Keratinocyte (primary cell): ENCODE measurements at regions not wholly inside any gene's neighbourhood (a gene's known extent, or its start where the extent isn't known, plus 50 kb on each side); places are given as distances from the start of the nearest gene placed in this dataset.

Experiments used
- DNase-seq: peaks from one replicate; pipeline ENCODE4 v3.0.0-alpha.2; 2011; ENCODE audit warnings: low read depth, missing footprints, low spot score
- FAIRE-seq: peaks from 2 replicates; lab custom pipeline; 2011; peaks lifted over from hg19 to GRCh38; lab: Jason Lieb, UNC
- H2AFZ ChIP-seq: 2 replicates; pipeline ENCODE4 v1.6.0; 2012; ENCODE audit warnings: low read length, control low read depth, inconsistent platforms; ENCODE audit not compliant: control insufficient read depth
- H3K27ac ChIP-seq: 2 replicates; pipeline ENCODE4 v1.5.1; 2011; ENCODE audit warnings: low read length; ENCODE audit not compliant: control insufficient read depth, insufficient read depth
- H3K27me3 ChIP-seq: 3 replicates; pipeline ENCODE4 v1.6.0; 2011; ENCODE audit warnings: low read length; ENCODE audit not compliant: control insufficient read depth, insufficient read depth; ENCODE audit errors: extremely low read depth
- H3K36me3 ChIP-seq, 2 experiments: 2 replicates in 1 of 2; 3 replicates in 1 of 2; pipeline ENCODE4 v1.5.1; 2011; ENCODE audit warnings: low read length in 2 of 2, mild to moderate bottlenecking in 1 of 2; ENCODE audit not compliant: control insufficient read depth in 2 of 2, insufficient read depth in 2 of 2; ENCODE audit errors: extremely low read depth in 1 of 2
- H3K4me1 ChIP-seq: 3 replicates; pipeline ENCODE4 v1.5.1; 2011; ENCODE audit warnings: low read length; ENCODE audit not compliant: control insufficient read depth, insufficient read depth; ENCODE audit errors: extremely low read depth
- H3K4me2 ChIP-seq: 3 replicates; pipeline ENCODE4 v1.6.0; 2011; ENCODE audit warnings: low read depth, low read length; ENCODE audit not compliant: control insufficient read depth, insufficient read depth; ENCODE audit errors: extremely low read depth
- H3K4me3 ChIP-seq, 3 experiments: fragments of 200-600 bp in 1 of 3; sonication (generic) in 1 of 3; 2 replicates in 2 of 3; 3 replicates in 1 of 3; pipeline ENCODE4 v1.5.1; 2011 to 2016; ENCODE audit warnings: low read length in 3 of 3, mild to moderate bottlenecking in 3 of 3, control low read depth in 2 of 3, inconsistent platforms in 1 of 3, low read depth in 1 of 3, mixed read lengths in 1 of 3, mixed run types in 1 of 3, moderate library complexity in 1 of 3; ENCODE audit not compliant: control insufficient read depth in 2 of 3, insufficient read depth in 2 of 3; ENCODE audit errors: extremely low read depth in 1 of 3
- H3K79me2 ChIP-seq: 2 replicates; pipeline ENCODE4 v1.6.0; 2012; ENCODE audit warnings: low read length; ENCODE audit not compliant: control insufficient read depth, insufficient read depth
- H3K9ac ChIP-seq: 3 replicates; pipeline ENCODE4 v1.6.0; 2011; ENCODE audit warnings: low read length; ENCODE audit not compliant: control insufficient read depth, insufficient read depth; ENCODE audit errors: extremely low read depth
- H3K9me1 ChIP-seq: 3 replicates; pipeline ENCODE4 v1.6.0; 2011; ENCODE audit warnings: low read length; ENCODE audit not compliant: control insufficient read depth, insufficient read depth; ENCODE audit errors: extremely low read depth
- H3K9me3 ChIP-seq: 2 replicates; pipeline ENCODE4 v1.5.1; 2012; ENCODE audit warnings: low read depth, low read length; ENCODE audit not compliant: control insufficient read depth
- H4K20me1 ChIP-seq: 3 replicates; pipeline ENCODE4 v1.6.0; 2011; ENCODE audit warnings: low read length; ENCODE audit not compliant: control insufficient read depth, insufficient read depth; ENCODE audit errors: extremely low read depth
- EZH2 ChIP-seq: IDR thresholded peaks from one replicate; pipeline ENCODE4 v1.6.1; 2012; ENCODE audit warnings: inconsistent platforms, mild to moderate bottlenecking, low read length, moderate library complexity
- dilution Hi-C: fragments of 300-500 bp; cut with MboI; formaldehyde crosslinking; loops from one replicate; pipeline ENCODE4 v1.7.0; 2020; ENCODE audit warnings: low sequenced_read_pairs; ENCODE audit not compliant: extremely low pct_ligation_motif_present
- TF ChIP-seq, protein P1 (sequence below), 3 experiments: IDR thresholded peaks in 1 of 3; conservative IDR thresholded peaks in 1 of 3; optimal IDR thresholded peaks in 1 of 3; 2 replicates in 2 of 3; 3 replicates in 1 of 3; pipeline versions ENCODE3 to v1.5.1; 2011; ENCODE audit warnings: low read length in 3 of 3, mild to moderate bottlenecking in 3 of 3, moderate library complexity in 2 of 3, control low read depth in 1 of 3, inconsistent platforms in 1 of 3; ENCODE audit not compliant: insufficient read depth in 2 of 3; ENCODE audit errors: extremely low read depth in 1 of 3

DNA sequence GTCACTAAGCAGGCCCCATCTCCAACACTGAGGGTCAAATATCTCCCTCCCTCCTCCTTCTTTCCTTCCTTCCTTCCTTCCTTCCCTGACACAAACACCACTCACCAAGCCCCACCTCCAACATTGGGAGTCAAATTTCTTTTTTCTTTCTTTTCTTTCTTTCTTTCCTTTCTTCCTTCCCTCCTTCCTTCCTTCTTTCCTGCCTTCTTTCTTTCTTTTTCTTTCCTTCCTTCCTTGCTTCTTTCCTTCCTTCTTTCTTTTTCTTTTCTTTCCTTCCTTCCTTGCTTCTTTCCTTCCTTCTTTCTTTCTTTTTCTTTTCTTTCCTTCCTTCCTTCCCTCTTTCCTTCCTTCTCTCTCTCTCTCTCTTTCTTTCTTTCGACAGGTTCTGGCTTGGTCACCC is 79.2 kb upstream of the ETS2 start:
- Histone ChIP-seq H4K20me1 (no peaks in the 10 kb centered on the region), H3K27ac (no peak overlapping the region), H3K79me2 (no peaks in the 10 kb centered on the region), H3K9me1 (no peaks in the 10 kb centered on the region), H2AFZ (no peak overlapping the region), H3K9me3 (peaks cover 4% of the 10 kb centered on the region), H3K4me1 (peaks cover 3% of the 10 kb centered on the region), H3K9ac (no peak overlapping the region), H3K4me3 (no peak overlapping the region), H3K4me2 (no peak overlapping the region), H3K27me3 (no peaks in the 10 kb centered on the region), H3K36me3 (no peaks in the 10 kb centered on the region)
- dilution Hi-C loops = no loop called here
- TF ChIP-seq EZH2 = no peak
- TF ChIP-seq, protein P1, sequence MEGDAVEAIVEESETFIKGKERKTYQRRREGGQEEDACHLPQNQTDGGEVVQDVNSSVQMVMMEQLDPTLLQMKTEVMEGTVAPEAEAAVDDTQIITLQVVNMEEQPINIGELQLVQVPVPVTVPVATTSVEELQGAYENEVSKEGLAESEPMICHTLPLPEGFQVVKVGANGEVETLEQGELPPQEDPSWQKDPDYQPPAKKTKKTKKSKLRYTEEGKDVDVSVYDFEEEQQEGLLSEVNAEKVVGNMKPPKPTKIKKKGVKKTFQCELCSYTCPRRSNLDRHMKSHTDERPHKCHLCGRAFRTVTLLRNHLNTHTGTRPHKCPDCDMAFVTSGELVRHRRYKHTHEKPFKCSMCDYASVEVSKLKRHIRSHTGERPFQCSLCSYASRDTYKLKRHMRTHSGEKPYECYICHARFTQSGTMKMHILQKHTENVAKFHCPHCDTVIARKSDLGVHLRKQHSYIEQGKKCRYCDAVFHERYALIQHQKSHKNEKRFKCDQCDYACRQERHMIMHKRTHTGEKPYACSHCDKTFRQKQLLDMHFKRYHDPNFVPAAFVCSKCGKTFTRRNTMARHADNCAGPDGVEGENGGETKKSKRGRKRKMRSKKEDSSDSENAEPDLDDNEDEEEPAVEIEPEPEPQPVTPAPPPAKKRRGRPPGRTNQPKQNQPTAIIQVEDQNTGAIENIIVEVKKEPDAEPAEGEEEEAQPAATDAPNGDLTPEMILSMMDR (optimal IDR thresholded peaks at IDR 0.05 in 1 of 3, IDR thresholded peaks at IDR 0.05 in 1 of 3, conservative IDR thresholded peaks at IDR 0.05 in 1 of 3; ENCODE audit: extremely low read depth in 1 of 3, insufficient read depth in 2 of 3, low read length in 3 of 3) = no peak
- FAIRE-seq (no peak), DNase-seq (no peak)

DNA sequence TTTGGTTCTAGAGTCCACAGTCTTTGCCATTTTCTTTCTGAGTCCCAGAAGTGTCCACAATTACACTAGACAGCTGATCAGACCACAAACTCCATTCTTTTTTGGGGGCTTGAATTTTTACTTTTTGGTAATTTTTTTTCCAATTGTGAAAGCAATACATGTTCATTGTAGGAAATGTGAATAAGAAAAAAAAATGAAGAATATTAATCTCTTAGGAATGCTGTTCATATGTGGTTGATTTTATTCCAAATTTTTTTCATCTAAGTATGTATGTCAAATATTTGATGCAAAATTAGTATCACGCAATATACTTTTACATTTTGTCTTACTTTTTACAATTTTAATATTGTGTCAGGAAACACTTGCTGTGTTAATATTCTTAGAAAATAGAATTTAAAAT is 76.4 kb upstream of the ETS2 start:
- TF ChIP-seq, protein P1 (optimal IDR thresholded peaks at IDR 0.05 in 1 of 3, IDR thresholded peaks at IDR 0.05 in 1 of 3, conservative IDR thresholded peaks at IDR 0.05 in 1 of 3; ENCODE audit: extremely low read depth in 1 of 3, insufficient read depth in 2 of 3, low read length in 3 of 3) = no peak
- no peak for TF ChIP-seq EZH2
- Histone ChIP-seq H3K27ac (no peak overlapping the region), H3K9ac (no peak overlapping the region), H3K27me3 (no peaks in the 10 kb centered on the region), H3K4me3 (no peak overlapping the region), H2AFZ (no peak overlapping the region), H3K36me3 (no peaks in the 10 kb centered on the region), H3K79me2 (no peaks in the 10 kb centered on the region), H3K4me1 (peaks cover 7% of the 10 kb centered on the region), H3K4me2 (no peak overlapping the region), H3K9me1 (no peaks in the 10 kb centered on the region), H3K9me3 (peaks cover 4% of the 10 kb centered on the region), H4K20me1 (no peaks in the 10 kb centered on the region)
- dilution Hi-C loops = no loop called here
- FAIRE-seq = no peak
- no peak for DNase-seq
